ENCODE measurements at regions not wholly inside any gene's neighbourhood (a gene's known extent, or its start where the extent isn't known, plus 50 kb on each side); places are given as distances from the start of the nearest gene placed in this dataset.
"Not testable (repeated sequence)": the region's sequence is repeated elsewhere in the genome, so short reads cannot be mapped to it uniquely, and the experiment has no call there.

DNA sequence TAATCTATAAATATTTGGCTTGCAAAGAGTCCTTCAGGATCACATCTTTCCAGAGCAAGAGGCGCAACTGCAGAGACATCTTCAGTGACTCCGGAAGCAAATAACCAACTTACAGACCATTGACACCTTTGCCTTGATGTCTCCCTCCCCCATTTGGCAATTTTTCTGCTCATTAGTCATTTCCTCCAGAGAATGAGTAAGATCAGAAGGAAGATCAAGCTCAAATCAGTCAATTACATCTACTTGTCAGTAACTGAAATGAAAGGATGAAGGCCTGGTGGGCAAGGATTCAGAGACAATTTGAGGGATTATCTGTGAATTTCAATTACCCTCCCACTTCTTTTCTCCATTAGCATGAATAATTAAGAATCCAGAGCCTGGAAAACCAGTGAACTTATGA, 665.6 kb upstream of the CPEB2 start:
- DNase-seq, result no peak

DNA sequence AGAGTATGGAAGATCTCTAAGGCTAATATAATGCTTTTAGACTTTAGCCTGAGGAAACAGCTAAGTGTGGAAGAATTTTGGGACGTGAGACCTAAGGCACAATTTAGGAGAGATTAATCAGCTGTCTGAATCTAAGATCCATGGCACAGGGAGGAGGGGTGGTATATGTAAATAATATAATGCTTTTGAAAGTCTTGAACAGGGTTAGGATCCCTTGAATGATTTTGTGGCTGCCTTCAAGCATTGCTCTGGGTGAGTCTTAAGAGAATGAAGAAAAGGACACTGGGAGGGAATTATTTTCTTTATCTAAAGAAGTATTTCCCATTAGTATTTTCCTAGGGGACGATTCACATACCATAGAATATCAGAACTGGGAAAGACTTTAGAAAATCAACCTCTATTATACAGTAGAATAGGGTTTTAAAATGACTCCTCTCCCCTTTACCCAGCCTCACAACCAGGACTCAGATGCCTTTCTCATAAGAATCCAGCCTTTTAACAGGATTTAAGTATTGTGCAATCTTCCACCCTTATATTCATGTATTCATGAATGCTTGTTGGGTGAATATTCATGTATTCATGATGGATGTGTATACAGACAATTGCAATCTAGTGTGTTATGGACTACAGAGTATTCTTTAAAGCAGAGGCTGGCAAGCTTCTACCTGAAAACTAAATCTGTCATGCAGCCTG, 664.2 kb upstream of the CPEB2 start:
- no peak for DNase-seq

DNA sequence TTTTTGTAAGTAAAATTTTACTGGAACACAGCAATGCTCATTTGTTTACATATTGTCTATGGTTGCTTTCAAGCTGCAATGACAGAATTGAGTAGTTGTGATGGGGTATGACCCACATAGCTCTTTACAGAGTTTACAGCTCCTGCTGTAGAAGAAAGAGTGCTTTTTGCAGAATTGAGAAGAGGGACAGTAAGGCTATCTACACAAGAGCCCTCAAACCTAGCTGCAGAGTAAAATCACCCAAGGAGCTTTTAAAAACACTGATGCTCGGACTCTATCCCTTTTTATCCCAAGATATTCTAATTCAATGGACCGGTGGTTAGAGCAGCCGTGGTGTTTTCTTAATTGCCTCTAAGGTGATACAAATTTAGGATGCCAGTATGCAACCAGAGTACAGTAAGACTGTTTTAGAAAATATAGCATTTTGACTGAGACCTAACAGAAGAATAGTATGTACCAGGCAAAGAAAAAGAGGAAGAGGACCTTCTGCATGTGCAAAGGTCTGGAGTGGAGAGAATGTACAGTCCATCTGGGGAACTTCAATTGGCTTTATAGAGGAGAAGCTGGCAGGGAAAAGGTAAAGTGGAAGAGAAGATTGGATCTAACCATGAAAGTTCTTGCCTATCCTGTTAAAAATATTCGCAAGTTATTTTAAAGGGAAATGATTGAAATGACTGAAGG, 663.6 kb upstream of the CPEB2 start:
- DNase-seq, result no peak

DNA sequence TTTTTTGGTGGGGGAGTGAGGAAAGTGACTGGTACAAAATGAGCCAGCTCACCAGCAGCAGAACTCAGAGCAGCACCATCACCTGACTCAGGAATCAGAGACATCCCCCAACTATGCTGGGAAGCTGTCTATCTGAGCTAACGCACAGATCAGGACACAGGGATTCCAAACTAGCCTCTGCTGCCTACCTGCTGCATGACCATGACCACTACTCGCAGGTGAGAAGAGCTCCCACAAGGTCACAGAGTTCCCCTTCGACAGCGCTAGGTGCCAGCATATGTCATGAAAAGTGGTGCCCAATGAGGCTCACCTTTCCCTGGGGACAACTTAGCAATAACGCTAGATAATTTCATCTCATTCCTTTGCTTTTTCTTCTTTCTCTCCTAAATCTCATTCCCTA, 662.6 kb upstream of the CPEB2 start:
- no peak for DNase-seq

DNA sequence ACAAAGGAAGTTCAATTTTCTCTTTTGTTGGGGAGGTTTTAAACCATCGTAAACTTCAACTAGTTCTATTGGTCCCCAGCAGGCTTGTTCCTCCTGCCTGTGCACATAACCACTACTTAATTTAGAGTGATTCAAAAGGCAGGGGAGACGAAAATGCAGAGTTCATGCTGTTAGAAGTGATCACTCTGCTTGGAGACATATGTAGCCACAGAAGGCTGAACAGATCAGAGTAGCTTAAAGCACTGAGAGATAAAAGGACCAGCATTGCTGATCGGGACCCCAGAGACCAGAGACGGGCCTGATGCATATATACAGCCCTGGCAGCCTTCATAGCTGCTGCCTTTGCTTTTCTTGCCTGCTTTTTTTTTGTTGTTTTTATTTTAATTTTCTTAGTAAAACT, 662.0 kb upstream of the CPEB2 start:
- DNase-seq, result no peak

DNA sequence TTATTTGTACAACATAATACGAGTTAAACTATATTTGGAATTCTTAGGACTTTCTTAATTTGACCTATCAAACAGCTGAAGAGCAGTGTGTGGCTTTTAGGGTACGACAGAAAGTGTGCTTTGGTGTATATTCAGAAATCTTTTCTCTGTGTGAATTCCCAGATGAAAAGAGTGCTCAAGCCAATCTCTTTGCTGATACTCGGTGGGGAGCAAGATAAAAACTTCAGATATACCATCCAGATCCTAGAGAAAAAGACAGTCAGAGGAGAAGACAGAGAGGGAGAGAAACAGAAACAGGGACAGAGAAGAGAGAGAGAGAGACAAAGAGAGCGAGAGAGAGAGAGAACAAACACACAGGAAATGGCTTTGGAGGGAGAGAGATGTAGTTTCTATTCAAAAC, 658.3 kb upstream of the CPEB2 start:
- no peak for DNase-seq

DNA sequence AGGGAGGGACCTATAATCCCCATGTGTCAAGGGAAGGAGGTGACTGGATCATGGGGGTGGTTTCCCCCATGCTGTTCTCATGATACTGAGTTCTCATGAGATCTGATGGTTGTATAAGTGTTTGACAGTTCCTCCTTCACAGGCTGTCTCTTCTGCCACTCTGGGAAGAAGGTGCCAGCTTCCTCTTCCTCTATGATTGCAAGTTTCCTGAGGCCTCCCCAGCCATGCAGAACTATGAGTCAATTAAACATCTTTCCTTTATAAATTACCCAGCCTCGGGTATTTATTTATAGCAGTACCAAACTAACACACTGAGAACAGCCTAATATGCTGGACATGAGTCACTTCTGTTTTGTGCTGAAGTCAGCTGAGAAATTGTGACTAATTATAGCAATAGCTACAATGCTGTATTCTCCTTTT, 656.9 kb upstream of the CPEB2 start:
- no peak for DNase-seq

DNA sequence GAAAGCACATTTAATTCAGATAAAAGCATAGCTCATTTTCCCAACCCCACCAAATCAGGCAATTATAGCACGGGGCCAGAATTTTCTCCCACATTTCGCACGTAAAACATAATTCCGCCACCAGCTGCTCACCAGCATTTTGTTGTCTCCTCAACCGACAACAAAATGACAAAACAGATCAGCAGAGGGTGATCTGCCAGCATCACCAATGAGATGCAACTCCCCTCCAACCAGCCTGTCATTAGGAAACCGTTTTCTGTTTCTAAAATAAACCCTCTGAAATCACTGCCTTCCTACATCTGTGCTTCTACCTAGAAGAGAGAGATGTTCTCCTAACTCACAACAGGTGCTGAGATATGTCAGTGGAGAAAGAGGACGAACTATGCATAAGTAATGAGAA, 654.8 kb upstream of the CPEB2 start:
- no peak for DNase-seq

DNA sequence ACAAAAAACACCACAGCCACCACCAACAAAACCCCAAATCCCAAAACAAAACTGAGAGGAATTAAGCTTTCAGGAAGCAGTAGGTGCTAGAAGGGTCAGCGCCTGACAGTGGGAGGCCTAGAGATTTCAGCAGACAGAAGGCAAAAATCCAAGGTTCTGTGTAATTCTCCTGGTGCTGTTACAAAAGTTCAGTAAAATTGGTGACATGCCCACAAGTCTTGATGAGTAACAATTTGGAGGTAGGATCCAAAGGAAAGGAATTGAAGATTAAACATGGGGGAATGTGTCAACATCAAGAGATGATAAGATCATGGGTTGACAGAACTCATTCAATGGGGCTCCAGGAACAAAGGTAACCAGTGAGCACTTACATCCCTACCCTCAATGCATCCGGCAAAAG, 653.8 kb upstream of the CPEB2 start:
- DNase-seq, result no peak

DNA sequence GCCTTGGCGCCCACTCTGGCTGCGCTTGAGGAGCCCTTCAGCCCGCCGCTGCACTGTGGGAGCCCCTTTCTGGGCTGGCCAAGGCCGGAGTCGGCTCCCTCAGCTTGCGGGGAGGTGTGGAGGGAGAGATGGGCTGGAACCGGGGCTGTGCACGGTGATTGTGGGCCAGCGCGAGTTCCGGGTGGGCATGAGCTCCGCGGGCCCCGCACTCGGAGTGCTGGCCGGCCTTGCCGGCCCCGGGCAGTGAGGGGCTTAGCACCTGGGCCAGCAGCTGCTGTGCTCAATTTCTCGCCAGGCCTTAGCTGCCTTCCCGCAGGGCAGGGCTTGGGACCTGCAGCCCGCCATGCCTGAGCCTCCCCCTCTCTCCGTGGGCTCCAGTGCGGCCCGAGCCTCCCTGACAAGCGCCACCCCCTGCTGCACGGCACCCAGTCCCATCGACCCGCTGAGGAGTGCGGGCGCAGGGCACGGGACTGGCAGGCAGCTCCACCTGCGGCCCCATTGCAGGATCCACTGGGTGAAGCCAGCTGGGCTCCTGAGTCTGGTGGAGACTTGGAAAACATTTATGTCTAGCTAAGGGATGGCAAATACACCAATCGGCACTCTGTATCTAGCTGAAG, 643.6 kb upstream of the CPEB2 start:
- not testable (repeated sequence) for DNase-seq

DNA sequence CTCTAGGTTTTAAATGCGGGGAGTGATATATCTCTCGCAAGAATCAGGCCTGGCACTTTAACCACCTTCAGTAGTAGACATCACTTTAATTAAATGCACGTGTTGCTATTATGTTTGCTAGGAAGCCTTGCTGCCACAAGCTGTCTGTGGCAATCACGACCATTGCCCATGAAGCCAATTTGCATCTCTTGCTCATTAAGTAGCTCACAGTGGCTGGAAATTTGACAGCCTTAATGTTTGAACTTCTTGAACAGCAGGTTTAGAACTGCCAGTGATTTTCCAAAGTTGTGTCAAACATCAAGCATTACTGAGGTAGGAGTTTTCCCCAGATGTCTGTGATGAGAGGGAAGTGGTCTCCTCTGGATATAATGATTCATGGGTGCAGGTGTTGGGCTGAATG, 642.3 kb upstream of the CPEB2 start:
- DNase-seq, result no peak

DNA sequence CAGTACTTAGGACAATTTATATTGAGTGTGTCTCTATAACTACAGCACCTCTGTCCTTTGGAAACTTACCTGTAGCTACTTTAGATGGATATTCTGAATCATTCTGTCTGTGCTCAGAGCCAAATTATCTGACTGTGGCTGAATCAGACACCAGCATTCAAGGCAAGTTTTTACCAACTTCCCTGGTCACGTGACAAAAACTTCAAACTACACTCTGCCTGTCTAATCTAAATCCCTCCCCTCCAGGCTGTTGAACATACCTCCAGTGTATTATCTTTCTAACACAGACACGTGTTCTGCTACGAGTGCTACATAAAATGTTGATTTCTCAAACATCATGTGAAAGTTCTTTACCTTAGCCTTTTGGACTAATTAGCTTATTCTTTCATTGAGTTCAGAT, 641.2 kb upstream of the CPEB2 start:
- no peak for DNase-seq

DNA sequence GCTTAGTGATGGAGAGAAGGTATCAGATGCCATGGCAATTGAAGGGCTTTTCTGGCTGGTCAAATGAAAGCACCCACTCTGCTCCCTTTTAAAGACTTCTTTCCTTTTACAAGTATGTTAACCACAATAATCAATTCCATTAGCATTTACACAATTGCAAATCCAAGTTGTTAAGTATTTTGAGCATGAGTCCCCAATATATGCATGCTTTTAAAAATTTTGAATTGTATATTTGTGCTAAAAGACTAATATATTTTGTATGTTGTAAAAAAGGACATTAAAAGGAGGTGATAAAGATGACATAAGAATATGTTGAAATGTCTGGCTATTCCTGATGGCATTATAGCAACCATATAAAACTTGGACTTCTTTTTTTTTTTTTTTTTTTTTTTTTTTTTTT, 639.9 kb upstream of the CPEB2 start:
- no peak for DNase-seq

DNA sequence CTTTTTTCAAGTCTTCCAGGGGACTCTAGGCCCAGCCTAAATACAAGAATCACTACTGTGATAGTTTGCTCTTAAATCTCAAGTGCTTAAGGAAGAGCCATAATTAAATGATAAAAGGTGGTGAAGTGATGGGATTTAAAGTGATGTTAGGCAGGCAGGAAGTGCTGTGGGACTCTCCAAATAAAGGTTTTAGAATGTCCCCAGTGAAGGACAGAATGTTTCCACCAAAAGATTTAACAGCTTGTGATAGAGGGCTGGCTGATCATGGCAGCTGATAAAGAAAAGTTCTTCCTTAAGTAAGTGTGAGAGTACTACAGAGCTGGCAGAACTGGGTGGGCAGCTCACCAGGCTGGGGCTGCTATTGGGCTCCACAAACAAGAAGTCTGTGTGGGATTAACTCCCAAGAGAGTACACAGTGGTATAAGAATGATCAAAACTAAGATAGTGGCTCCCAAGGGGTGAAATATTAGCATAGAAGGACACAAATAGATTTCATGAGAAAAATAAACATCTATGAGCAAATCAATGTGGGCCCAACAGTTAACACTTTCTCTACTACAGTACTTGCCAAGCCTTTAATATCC, 637.2 kb upstream of the CPEB2 start:
- no peak for DNase-seq

DNA sequence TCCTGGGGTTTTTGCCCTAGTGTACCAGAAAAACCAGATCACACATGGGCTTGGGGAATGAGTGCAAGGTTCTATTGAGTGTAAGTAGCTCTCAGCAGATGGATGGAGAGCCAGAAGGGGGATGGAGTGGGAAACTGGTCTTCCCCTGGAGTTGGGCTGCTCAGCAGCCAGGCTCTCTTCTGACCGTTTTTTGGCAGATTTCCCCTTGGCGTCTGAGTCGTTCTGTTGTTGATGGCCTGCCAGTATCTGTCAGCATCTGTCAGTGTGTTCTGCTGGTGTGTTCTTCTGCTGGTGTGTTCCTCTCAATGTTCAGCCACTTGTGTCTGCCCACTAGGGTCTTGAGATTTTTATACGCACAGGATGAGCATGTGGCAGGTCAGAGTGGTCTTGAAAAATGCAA, 633.9 kb upstream of the CPEB2 start:
- no peak for DNase-seq

DNA sequence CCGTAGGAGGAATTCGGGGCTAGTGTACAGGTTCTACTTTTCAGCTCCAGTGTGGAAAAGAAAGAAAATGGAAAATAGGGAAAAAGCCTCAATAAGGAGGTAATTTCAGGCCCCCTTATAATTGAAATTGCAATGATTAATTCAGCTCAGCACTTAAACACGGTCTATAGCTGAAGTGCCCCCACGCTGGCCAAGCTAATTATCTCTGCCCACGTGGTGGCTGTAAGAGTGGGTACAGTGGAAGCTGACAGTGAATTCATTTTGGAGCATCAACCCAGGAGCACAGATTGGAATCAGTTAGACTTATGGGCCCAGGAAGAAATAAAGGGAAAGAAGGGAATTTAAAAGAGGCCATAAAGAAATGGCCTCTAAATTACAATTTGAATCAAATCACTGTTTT, 631.1 kb upstream of the CPEB2 start:
- no peak for DNase-seq

DNA sequence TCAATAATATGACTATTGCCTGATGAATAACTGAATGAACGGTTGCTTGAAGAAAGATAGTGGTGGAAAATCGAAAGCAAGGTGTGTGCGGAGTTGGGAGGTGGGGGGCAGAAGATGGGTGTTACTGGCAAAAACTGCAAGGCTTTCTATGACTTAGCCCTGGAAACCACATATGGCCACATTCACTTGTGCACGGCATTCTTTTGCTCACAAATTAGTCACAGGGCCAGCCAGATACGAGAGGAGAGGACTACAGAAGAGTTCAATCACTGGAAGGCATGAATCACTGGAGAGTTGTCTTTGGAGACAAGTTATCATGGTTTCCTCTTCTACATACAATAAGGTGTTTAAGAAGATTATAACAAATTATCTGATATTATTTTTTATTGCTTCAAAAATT, 626.5 kb upstream of the CPEB2 start:
- peak; percentile 22 for DNase-seq

DNA sequence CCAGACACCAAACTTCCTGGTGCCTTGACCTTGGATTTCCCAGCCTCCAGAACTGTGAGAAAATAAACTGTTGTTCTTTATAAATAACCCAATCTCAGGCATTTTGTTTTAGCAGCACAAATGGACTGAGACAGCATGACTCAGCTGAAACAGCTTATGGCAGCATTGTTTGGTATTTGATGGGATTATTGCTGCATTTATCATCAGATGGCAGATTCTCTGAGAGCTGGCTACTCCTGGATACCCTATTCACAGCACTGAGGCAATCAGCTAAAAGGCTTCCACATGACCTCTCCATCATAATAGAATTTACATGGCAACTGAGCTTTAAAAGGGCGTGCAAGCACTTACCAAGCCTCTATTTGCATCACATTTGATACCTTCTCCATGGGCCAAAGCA, 623.1 kb upstream of the CPEB2 start:
- DNase-seq, result no peak

DNA sequence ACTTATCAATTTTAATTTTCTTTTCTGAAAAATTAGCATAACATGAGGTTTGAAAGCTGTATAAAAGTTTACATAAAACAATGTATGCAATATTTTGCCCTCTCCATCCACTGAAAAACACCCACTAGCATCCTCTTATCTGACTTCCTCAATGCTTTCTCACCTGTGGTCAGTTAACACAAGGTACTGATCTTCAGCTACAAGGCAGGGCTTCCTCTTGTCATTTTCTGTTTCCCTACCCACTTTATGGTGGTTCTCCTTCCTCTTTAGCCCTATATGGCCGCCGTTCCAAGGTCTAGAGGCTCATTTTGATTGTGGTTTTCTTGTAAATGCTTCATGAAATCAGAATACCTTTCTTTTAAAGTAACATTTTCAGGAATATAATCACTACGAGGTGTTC, 618.6 kb upstream of the CPEB2 start:
- DNase-seq, result no peak

DNA sequence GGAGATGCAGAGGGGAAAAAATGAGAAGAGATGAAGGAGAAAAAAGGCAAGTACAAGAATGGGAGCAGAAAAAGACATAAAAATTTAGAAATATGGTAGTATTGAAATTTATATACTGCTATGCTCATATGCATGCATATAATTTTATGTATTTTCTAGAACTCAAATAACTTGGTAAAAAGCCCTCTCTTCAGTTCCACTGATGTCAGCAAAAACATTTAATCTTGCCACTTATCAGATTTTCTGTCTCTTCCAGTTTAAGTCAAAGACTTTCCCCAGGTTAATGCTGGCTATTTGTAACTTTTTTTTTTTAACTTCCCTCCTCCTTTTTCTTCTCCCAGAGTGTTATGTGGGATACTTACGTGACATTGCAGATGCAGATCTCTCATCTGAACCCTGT, 617.5 kb upstream of the CPEB2 start:
- DNase-seq, result no peak

DNA sequence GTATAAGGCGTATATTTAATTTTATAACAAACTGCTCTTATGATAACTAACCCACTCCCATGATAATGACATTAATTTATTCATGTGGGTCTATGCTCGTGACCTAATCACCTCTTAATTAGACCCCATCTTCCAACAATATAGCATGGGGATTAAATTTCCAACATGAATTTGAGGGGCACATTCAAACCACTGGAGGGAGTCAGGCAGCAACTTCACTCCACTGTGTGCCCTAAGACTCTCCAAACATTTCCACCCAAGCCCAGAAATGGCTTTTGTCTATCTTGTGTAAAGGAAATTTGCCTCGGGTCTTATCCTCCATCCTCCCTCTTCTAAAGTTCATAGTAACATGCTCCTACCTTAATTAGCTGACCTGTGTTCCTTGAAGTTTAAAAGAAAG, 616.1 kb upstream of the CPEB2 start:
- DNase-seq, result no peak

DNA sequence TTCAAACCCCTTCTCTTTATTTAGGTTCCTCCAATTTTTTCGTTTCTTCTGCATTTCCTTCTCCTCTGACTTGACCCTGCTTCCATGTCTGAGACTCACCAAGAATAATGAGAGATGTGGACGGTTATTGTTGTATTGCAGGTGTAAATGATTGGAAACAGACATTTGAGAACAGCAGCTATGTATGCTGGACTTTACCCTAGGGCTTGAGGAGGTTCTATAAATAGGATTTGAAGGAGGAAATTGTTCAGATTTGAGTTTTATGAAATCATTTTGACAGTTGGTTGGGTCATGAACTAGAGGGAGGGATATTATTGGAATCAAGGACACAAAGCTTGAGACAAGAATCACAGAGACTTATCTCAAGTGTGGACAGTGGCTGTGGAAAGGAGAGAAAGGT, 614.6 kb upstream of the CPEB2 start:
- no peak for DNase-seq

DNA sequence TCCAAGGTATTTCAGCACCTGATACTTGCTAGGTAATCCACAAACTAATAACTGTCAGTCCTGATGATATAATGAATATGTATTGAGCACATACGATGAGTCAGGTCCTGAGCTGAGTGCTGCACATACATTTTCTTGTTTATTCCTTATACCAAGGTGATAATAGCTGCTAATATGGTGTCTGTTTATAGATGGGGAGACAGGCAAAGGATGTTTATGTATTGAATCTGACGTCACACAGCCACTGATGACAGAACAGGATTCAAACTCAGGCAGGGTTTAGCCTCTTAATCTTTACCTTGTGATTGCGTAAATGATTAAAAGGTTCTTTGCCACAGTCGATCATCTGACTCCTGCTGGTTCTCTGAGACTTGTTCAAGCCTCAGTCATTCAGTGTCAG, 609.9 kb upstream of the CPEB2 start:
- no peak for DNase-seq

DNA sequence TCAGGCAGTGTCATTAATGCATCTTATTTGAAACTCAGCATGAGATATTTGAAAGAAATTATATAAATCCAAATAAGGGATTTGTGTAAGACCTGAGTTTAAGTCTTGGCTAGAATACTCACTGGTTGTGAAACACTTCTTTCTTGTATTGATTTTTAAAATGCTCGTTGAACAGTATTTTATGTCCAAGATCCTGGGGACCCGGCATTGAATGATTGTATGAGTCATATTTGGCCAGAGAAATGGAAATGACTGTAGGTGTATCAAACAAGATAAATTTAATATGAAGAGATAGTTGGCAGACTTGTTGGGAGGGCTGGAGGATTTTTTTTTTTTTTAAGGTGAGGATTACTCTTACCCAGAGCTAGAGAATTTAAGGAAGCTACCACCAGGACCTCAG, 606.1 kb upstream of the CPEB2 start:
- no peak for DNase-seq
